ENCODE measurements at regions not wholly inside any gene's neighbourhood (a gene's known extent, or its start where the extent isn't known, plus 50 kb on each side); places are given as distances from the start of the nearest gene placed in this dataset.

- Histone ChIP-seq H3K9me2 (replicated peaks; ENCODE audit: insufficient read depth, low read length) (no peaks in the 10 kb centered on the region), H3K4me1 (ENCODE audit: low read length) (no peaks in the 10 kb centered on the region), H3K9ac (ENCODE audit: low read length) (no peak overlapping the region), H2AFZ (ENCODE audit: low read length) (no peak overlapping the region), H3K36me3 (replicated peaks; ENCODE audit: insufficient read depth, low read length) (no peaks in the 10 kb centered on the region), H4K20me1 (ENCODE audit: insufficient read depth, low read length) (no peaks in the 10 kb centered on the region), H3K27me3 (replicated peaks; ENCODE audit: insufficient read depth, low read length) (no peaks in the 10 kb centered on the region), H3K27ac (ENCODE audit: low read length) (no peak overlapping the region), H3K4me3 (ENCODE audit: low read length) (no peak overlapping the region), H3K4me2 (ENCODE audit: low read depth, low read length) (no peak overlapping the region), H3F3A (ENCODE audit: insufficient read depth, low read length) (no peaks in the 10 kb centered on the region), H3K9me3 (replicated peaks; ENCODE audit: insufficient read depth, low read length) (no peaks in the 10 kb centered on the region), H3K79me2 (ENCODE audit: low read length) (no peaks in the 10 kb centered on the region)
- TF ChIP-seq CTCF (IDR thresholded peaks at IDR 0.05; ENCODE audit: low read length) (no peak), EZH2 (optimal IDR thresholded peaks at IDR 0.05; ENCODE audit: low read depth, low read length) (no peak), EZH2phosphoT487 (IDR thresholded peaks at IDR 0.05; ENCODE audit: low read length) (no peak)
- no peak for DNase-seq
These were observed 273.7 kb upstream of the DIAPH2 start for GRCh38 chrX:96410927-96411326.

- Histone ChIP-seq H3K27me3 (replicated peaks; ENCODE audit: insufficient read depth, low read length) (no peaks in the 10 kb centered on the region), H3F3A (ENCODE audit: insufficient read depth, low read length) (no peaks in the 10 kb centered on the region), H3K9me3 (replicated peaks; ENCODE audit: insufficient read depth, low read length) (no peaks in the 10 kb centered on the region), H3K9ac (ENCODE audit: low read length) (no peak overlapping the region), H3K9me2 (replicated peaks; ENCODE audit: insufficient read depth, low read length) (no peaks in the 10 kb centered on the region), H3K4me2 (ENCODE audit: low read depth, low read length) (no peak overlapping the region), H3K79me2 (ENCODE audit: low read length) (no peaks in the 10 kb centered on the region), H2AFZ (ENCODE audit: low read length) (no peak overlapping the region), H3K36me3 (replicated peaks; ENCODE audit: insufficient read depth, low read length) (no peaks in the 10 kb centered on the region), H3K4me1 (ENCODE audit: low read length) (no peaks in the 10 kb centered on the region), H3K27ac (ENCODE audit: low read length) (no peak overlapping the region), H3K4me3 (ENCODE audit: low read length) (no peak overlapping the region), H4K20me1 (ENCODE audit: insufficient read depth, low read length) (no peaks in the 10 kb centered on the region)
- DNase-seq = no peak
- no peak for TF ChIP-seq EZH2phosphoT487 (IDR thresholded peaks at IDR 0.05; ENCODE audit: low read length)
- no peak for TF ChIP-seq EZH2 (optimal IDR thresholded peaks at IDR 0.05; ENCODE audit: low read depth, low read length)
- TF ChIP-seq CTCF (IDR thresholded peaks at IDR 0.05; ENCODE audit: low read length) = no peak
These were observed 266.9 kb upstream of the DIAPH2 start for GRCh38 chrX:96417695-96418094.

GRCh38 chrX:96424007-96424406, 260.6 kb upstream of the DIAPH2 start:
- H3K27ac ChIP-seq (ENCODE audit: low read length) = no peak overlapping the region
- DNase-seq = no peak

More at GRCh38 chrX:96424007-96424406, 260.6 kb upstream of the DIAPH2 start:
- no peak overlapping the region for H2AFZ ChIP-seq (ENCODE audit: low read length)
- no peaks in the 10 kb centered on the region for H3K27me3 ChIP-seq (replicated peaks; ENCODE audit: insufficient read depth, low read length)
- H3K36me3 ChIP-seq (replicated peaks; ENCODE audit: insufficient read depth, low read length) = no peaks in the 10 kb centered on the region
- no peak for TF ChIP-seq EZH2phosphoT487 (IDR thresholded peaks at IDR 0.05; ENCODE audit: low read length)
- no peak for TF ChIP-seq EZH2 (optimal IDR thresholded peaks at IDR 0.05; ENCODE audit: low read depth, low read length)
- no peak for TF ChIP-seq CTCF (IDR thresholded peaks at IDR 0.05; ENCODE audit: low read length)
- H3K79me2 ChIP-seq (ENCODE audit: low read length) = no peaks in the 10 kb centered on the region
- no peak overlapping the region for H3K4me2 ChIP-seq (ENCODE audit: low read depth, low read length)
- no peaks in the 10 kb centered on the region for H3K9me2 ChIP-seq (replicated peaks; ENCODE audit: insufficient read depth, low read length)
- H4K20me1 ChIP-seq (ENCODE audit: insufficient read depth, low read length) = no peaks in the 10 kb centered on the region
- H3K9me3 ChIP-seq (replicated peaks; ENCODE audit: insufficient read depth, low read length) = no peaks in the 10 kb centered on the region
- no peaks in the 10 kb centered on the region for H3F3A ChIP-seq (ENCODE audit: insufficient read depth, low read length)
- no peaks in the 10 kb centered on the region for H3K4me1 ChIP-seq (ENCODE audit: low read length)
- H3K4me3 ChIP-seq (ENCODE audit: low read length) = no peak overlapping the region
- H3K9ac ChIP-seq (ENCODE audit: low read length) = no peak overlapping the region

Data from MM.1S (cell line).